OCI-LY1 (cell line): ENCODE measurements at regions not wholly inside any gene's neighbourhood (a gene's known extent, or its start where the extent isn't known, plus 50 kb on each side); places are given as distances from the start of the nearest gene placed in this dataset.

Experiments
- H2AFZ ChIP-seq: fragments of 200-600 bp; sonication (generic), shearing (Covaris generic); 2 replicates; pipeline ENCODE4 v1.6.0; 2014; ENCODE audit warnings: antibody characterized with exemption, mild to moderate bottlenecking, low read length
- H3F3A ChIP-seq: fragments of 200-600 bp; sonication (generic), shearing (Covaris generic); 2 replicates; pipeline ENCODE4 v1.6.0; 2014; ENCODE audit warnings: mild to moderate bottlenecking, antibody characterized with exemption, low read length, moderate library complexity; ENCODE audit not compliant: insufficient read depth
- H3K27ac ChIP-seq: fragments of 200-600 bp; sonication (generic); 2 replicates; pipeline ENCODE4 v1.5.1; 2014; ENCODE audit warnings: low read length, mixed run types, mild to moderate bottlenecking, low read depth; ENCODE audit not compliant: poor library complexity, severe bottlenecking
- H3K27me3 ChIP-seq: fragments of 200-600 bp; sonication (generic); 2 replicates; pipeline ENCODE4 v1.6.0; 2014; ENCODE audit warnings: antibody characterized with exemption, mild to moderate bottlenecking, low read length, moderate library complexity; ENCODE audit not compliant: insufficient read depth
- H3K36me3 ChIP-seq: fragments of 200-600 bp; sonication (generic); 2 replicates; pipeline ENCODE4 v1.6.1; 2014; ENCODE audit warnings: mild to moderate bottlenecking, antibody characterized with exemption, low read length, moderate library complexity, mixed read lengths; ENCODE audit not compliant: insufficient read depth
- H3K4me1 ChIP-seq: fragments of 200-600 bp; sonication (generic); 2 replicates; pipeline ENCODE4 v1.5.1; 2014; ENCODE audit warnings: mild to moderate bottlenecking, low read length, moderate library complexity; ENCODE audit not compliant: insufficient read depth, severe bottlenecking
- H3K4me2 ChIP-seq: fragments of 200-600 bp; sonication (generic), shearing (Covaris generic); 2 replicates; pipeline ENCODE4 v1.6.1; 2014; ENCODE audit warnings: low read length
- H3K4me3 ChIP-seq: fragments of 200-600 bp; sonication (generic); 2 replicates; pipeline ENCODE4 v1.5.1; 2014; ENCODE audit warnings: low read length, low read depth, mild to moderate bottlenecking, mixed read lengths; ENCODE audit not compliant: poor library complexity, severe bottlenecking
- H3K79me2 ChIP-seq: fragments of 200-600 bp; shearing (Covaris generic); 2 replicates; pipeline ENCODE4 v1.6.1; 2016; ENCODE audit warnings: mixed run types, low read length, mixed read lengths; ENCODE audit not compliant: insufficient read depth
- H3K9ac ChIP-seq: fragments of 200-600 bp; sonication (generic), shearing (Covaris generic); 2 replicates; pipeline ENCODE4 v1.6.1; 2014; ENCODE audit warnings: mild to moderate bottlenecking, low read length, mixed read lengths
- H3K9me2 ChIP-seq: fragments of 200-600 bp; sonication (generic), shearing (Covaris generic); 2 replicates; pipeline ENCODE4 v1.6.1; 2014; ENCODE audit warnings: low read depth, mild to moderate bottlenecking, low read length, mixed read lengths
- H3K9me3 ChIP-seq: fragments of 200-600 bp; shearing (Covaris generic); 2 replicates; pipeline ENCODE4 v1.6.1; 2014; ENCODE audit warnings: low read length, mixed read lengths
- H4K20me1 ChIP-seq: fragments of 200-600 bp; sonication (generic), shearing (Covaris generic); 2 replicates; pipeline ENCODE4 v1.6.0; 2016; ENCODE audit warnings: mild to moderate bottlenecking, low read length; ENCODE audit not compliant: insufficient read depth
- CTCF ChIP-seq: fragments of 200-600 bp; sonication (generic), shearing (Covaris generic); IDR thresholded peaks from 2 replicates; pipeline ENCODE4 v1.5.1; 2017; ENCODE audit warnings: mild to moderate bottlenecking, antibody characterized with exemption, low read length, moderate library complexity, mixed read lengths
- EZH2 ChIP-seq: fragments of 200-600 bp; sonication (generic), shearing (Covaris generic); IDR thresholded peaks from 2 replicates; pipeline ENCODE4 v1.8.0; 2017; ENCODE audit warnings: borderline replicate concordance, mixed run types, mild to moderate bottlenecking, antibody characterized with exemption, low read length, moderate library complexity, mixed read lengths

GRCh38 chr5:111937094-111937493 lies 180.1 kb upstream of the NREP start:
- H2AFZ ChIP-seq = no peak overlapping the region
- no peaks in the 10 kb centered on the region for H4K20me1 ChIP-seq
- H3K79me2 ChIP-seq = no peaks in the 10 kb centered on the region
- H3K27ac ChIP-seq = no peak overlapping the region
- TF ChIP-seq CTCF = no peak
- TF ChIP-seq EZH2 = no peak
- no peaks in the 10 kb centered on the region for H3K9me3 ChIP-seq
- no peaks in the 10 kb centered on the region; the same call in 1 of the 2 replicates for H3K27me3 ChIP-seq
- no peak overlapping the region for H3K4me3 ChIP-seq
- no peaks in the 10 kb centered on the region for H3K36me3 ChIP-seq
- H3K9me2 ChIP-seq = no peaks in the 10 kb centered on the region
- no peak overlapping the region for H3K9ac ChIP-seq
- no peak overlapping the region for H3K4me2 ChIP-seq
- peaks cover under 1% of the 10 kb centered on the region for H3K4me1 ChIP-seq
- H3F3A ChIP-seq = no peaks in the 10 kb centered on the region

GRCh38 chr5:111935835-111936234 lies 178.8 kb upstream of the NREP start:
- no peak for TF ChIP-seq EZH2
- TF ChIP-seq CTCF = no peak
- no peak overlapping the region for H3K27ac ChIP-seq

GRCh38 chr5:111935009-111935408 lies 178.0 kb upstream of the NREP start:
- no peak overlapping the region for H3K9ac ChIP-seq
- no peaks in the 10 kb centered on the region for H3K36me3 ChIP-seq
- no peak overlapping the region for H3K4me3 ChIP-seq
- H3K27me3 ChIP-seq = no peaks in the 10 kb centered on the region; the same call in 1 of the 2 replicates
- no peak for TF ChIP-seq EZH2
- no peak for TF ChIP-seq CTCF
- no peaks in the 10 kb centered on the region for H4K20me1 ChIP-seq
- no peaks in the 10 kb centered on the region for H3K9me2 ChIP-seq
- no peaks in the 10 kb centered on the region for H3K4me1 ChIP-seq
- no peaks in the 10 kb centered on the region for H3K79me2 ChIP-seq
- H3K9me3 ChIP-seq = no peaks in the 10 kb centered on the region
- no peak overlapping the region for H2AFZ ChIP-seq
- no peaks in the 10 kb centered on the region for H3F3A ChIP-seq
- no peak overlapping the region for H3K4me2 ChIP-seq
- H3K27ac ChIP-seq = no peak overlapping the region

More at GRCh38 chr5:111935835-111936234, 178.8 kb upstream of the NREP start:
- no peak overlapping the region for H3K4me3 ChIP-seq
- no peaks in the 10 kb centered on the region for H3K4me1 ChIP-seq
- H3K36me3 ChIP-seq = no peaks in the 10 kb centered on the region
- no peaks in the 10 kb centered on the region for H3K9me2 ChIP-seq
- H2AFZ ChIP-seq = no peak overlapping the region
- no peaks in the 10 kb centered on the region for H3K9me3 ChIP-seq
- no peaks in the 10 kb centered on the region for H3F3A ChIP-seq
- no peaks in the 10 kb centered on the region for H4K20me1 ChIP-seq
- no peak overlapping the region for H3K4me2 ChIP-seq
- no peaks in the 10 kb centered on the region; the same call in 1 of the 2 replicates for H3K27me3 ChIP-seq
- no peaks in the 10 kb centered on the region for H3K79me2 ChIP-seq
- H3K9ac ChIP-seq = no peak overlapping the region
